ENCODE measurements at regions not wholly inside any gene's neighbourhood (a gene's known extent, or its start where the extent isn't known, plus 50 kb on each side); places are given as distances from the start of the nearest gene placed in this dataset.
A peak's percentile ranks its signal among the peaks of the same experiment; 100 is the strongest.

DNA sequence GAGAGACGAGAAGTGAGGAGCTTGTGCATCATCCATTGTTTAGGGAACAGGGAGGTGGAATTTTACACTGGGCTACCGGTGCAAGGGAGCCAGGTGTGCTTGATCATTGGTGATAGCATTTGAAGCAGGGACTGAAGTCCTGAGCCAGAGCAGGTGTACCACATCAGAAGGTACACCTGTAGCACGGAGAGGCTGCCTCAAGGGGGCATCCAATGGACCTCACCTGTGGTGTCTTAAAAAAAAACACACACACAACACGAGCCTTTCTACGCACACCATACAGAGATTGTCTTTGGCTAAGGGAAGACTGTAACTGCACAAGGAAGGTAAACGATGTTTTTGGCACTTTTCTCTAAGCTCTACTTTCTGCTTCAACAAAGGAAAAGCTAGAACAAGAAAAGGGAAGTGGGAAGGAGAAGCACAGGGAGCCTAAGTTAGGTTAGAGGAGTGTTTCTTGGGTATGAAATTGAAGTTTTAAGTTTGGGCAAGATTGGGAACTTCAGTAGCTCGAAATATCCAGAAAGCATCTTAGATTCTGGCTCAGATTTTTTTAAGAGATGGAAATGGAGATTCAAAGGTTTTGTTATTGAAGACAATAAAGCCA lies 334.3 kb upstream of the FBXO33 start:
- Histone ChIP-seq H4K8ac (ENCODE audit: low read depth, low read length) (no peak overlapping the region), H2BK5ac (ENCODE audit: low read depth, low read length, poor library complexity) (no peak overlapping the region), H4K91ac (ENCODE audit: low read depth, low read length) (peak overlapping the region; percentile 60), H3K79me1 (ENCODE audit: low read length) (peaks cover 23% of the 10 kb centered on the region), H3K4me1 (ENCODE audit: control insufficient read depth in 1 of 2, insufficient read depth in 2 of 2, low read length in 2 of 2) (no peaks in the 10 kb centered on the region), H3K9ac (ENCODE audit: low read length) (no peak overlapping the region), H2BK120ac (ENCODE audit: insufficient read depth, low read length, poor library complexity) (no peak overlapping the region), H3K18ac (ENCODE audit: low read length) (no peak overlapping the region), H3K36me3 (ENCODE audit: control insufficient read depth in 1 of 2, insufficient read depth in 2 of 2, low read length in 2 of 2) (no peaks in the 10 kb centered on the region), H3K4me3 (ENCODE audit: low read depth, low read length) (no peak overlapping the region), H2BK12ac (ENCODE audit: low read length) (peak overlapping the region; percentile 20), H3K79me2 (ENCODE audit: control insufficient read depth, insufficient read depth, low read length, poor library complexity) (no peaks in the 10 kb centered on the region), H3K23ac (ENCODE audit: low read length) (no peak overlapping the region), H3K9me3 (ENCODE audit: insufficient read depth, low read depth, low read length) (no peaks in the 10 kb centered on the region), H3K14ac (ENCODE audit: low read length) (no peak overlapping the region), H2AFZ (ENCODE audit: insufficient read depth, low read length, poor library complexity) (no peak overlapping the region), H3K4me2 (ENCODE audit: low read length) (no peak overlapping the region), H4K12ac (ENCODE audit: low read depth, low read length) (no peak overlapping the region), H3K4ac (ENCODE audit: low read depth, low read length) (no peak overlapping the region), H3K27ac (ENCODE audit: low read depth, low read length) (no peak overlapping the region), H3K27me3 (ENCODE audit: insufficient read depth, low read length) (no peaks in the 10 kb centered on the region), H2AK5ac (ENCODE audit: low read length) (no peak overlapping the region)
- no peak for DNase-seq
- WGBS (ENCODE audit: extremely low coverage, insufficient coverage, insufficient read length) = no CpG with 5 or more reads among the region's 7 CpGs

DNA sequence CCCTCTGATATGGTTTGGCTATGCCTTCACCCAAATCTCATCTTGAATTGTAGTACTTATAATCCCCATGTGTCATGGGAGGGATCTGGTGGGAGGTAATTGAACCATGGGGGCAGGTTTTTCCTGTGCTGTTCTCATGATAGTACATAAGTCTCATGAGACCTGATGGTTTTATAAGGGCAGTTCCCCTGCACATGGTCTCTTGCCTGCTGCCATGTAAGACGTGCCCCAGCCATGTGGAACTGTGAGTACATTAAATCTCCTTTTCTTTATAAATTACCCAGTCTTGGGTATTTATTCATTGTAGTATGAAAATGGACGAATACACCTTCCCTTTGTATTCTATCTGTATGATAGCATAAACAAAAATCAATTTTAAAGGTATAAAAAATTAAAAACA lies 333.4 kb upstream of the FBXO33 start:
- Histone ChIP-seq H3K18ac (ENCODE audit: low read length) (no peak overlapping the region), H3K36me3 (ENCODE audit: control insufficient read depth in 1 of 2, insufficient read depth in 2 of 2, low read length in 2 of 2) (peaks cover 0 to 2% of the 10 kb centered on the region in 2 experiments), H2BK5ac (ENCODE audit: low read depth, low read length, poor library complexity) (peak overlapping the region; percentile 52), H3K4me2 (ENCODE audit: low read length) (no peak overlapping the region), H2BK120ac (ENCODE audit: insufficient read depth, low read length, poor library complexity) (peak overlapping the region; percentile 64), H3K4ac (ENCODE audit: low read depth, low read length) (no peak overlapping the region), H3K9me3 (ENCODE audit: insufficient read depth, low read depth, low read length) (no peaks in the 10 kb centered on the region), H3K27ac (ENCODE audit: low read depth, low read length) (no peak overlapping the region), H2AK5ac (ENCODE audit: low read length) (peak overlapping the region; percentile 24), H3K4me3 (ENCODE audit: low read depth, low read length) (no peak overlapping the region), H2BK12ac (ENCODE audit: low read length) (peak overlapping the region; percentile 39), H3K79me1 (ENCODE audit: low read length) (peaks cover 25% of the 10 kb centered on the region), H4K91ac (ENCODE audit: low read depth, low read length) (peak overlapping the region; percentile 48), H4K8ac (ENCODE audit: low read depth, low read length) (no peak overlapping the region), H3K4me1 (ENCODE audit: control insufficient read depth in 1 of 2, insufficient read depth in 2 of 2, low read length in 2 of 2) (no peaks in the 10 kb centered on the region), H3K9ac (ENCODE audit: low read length) (no peak overlapping the region), H2AFZ (ENCODE audit: insufficient read depth, low read length, poor library complexity) (no peak overlapping the region), H3K23ac (ENCODE audit: low read length) (no peak overlapping the region), H3K27me3 (ENCODE audit: insufficient read depth, low read length) (no peaks in the 10 kb centered on the region), H3K79me2 (ENCODE audit: control insufficient read depth, insufficient read depth, low read length, poor library complexity) (no peaks in the 10 kb centered on the region), H3K14ac (ENCODE audit: low read length) (peak overlapping the region; percentile 54), H4K12ac (ENCODE audit: low read depth, low read length) (no peak overlapping the region)
- no peak for DNase-seq
- WGBS (ENCODE audit: extremely low coverage, insufficient coverage, insufficient read length) = no CpG with 5 or more reads among the region's 2 CpGs

DNA sequence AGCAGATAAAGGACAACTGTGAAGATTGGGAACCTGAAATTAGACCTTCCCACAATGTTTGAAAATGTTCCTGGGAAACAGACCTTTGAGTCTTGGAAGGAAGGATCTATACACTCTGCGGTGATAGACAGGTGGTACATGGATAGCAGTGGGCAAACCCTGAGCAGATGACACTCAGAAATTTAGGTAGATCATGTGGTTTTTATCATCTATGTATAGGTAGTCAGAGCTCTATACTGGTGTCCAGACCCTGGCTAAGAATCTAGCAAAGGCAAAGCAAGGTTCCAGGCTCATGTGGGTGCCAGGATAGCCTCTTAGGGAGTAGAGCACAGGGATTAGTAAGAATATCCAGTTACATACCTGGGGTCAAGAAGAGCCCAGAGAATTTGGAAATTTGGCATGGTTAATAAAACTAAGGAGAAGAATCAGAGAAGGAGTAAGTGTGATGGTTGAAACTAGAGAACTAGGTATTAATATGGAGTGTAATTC lies 331.2 kb upstream of the FBXO33 start:
- no CpG with 5 or more reads among the region's 1 CpG for WGBS (ENCODE audit: extremely low coverage, insufficient coverage, insufficient read length)
- Histone ChIP-seq H2AK5ac (ENCODE audit: low read length) (peak overlapping the region; percentile 4), H3K23ac (ENCODE audit: low read length) (no peak overlapping the region), H3K79me1 (ENCODE audit: low read length) (peaks cover 28% of the 10 kb centered on the region), H3K27ac (ENCODE audit: low read depth, low read length) (peak overlapping the region; percentile 74), H2AFZ (ENCODE audit: insufficient read depth, low read length, poor library complexity) (no peak overlapping the region), H3K9me3 (ENCODE audit: insufficient read depth, low read depth, low read length) (no peaks in the 10 kb centered on the region), H3K14ac (ENCODE audit: low read length) (peak overlapping the region; percentile 84), H2BK12ac (ENCODE audit: low read length) (peak overlapping the region; percentile 30), H3K18ac (ENCODE audit: low read length) (no peak overlapping the region), H4K8ac (ENCODE audit: low read depth, low read length) (peak overlapping the region; percentile 42), H3K4me2 (ENCODE audit: low read length) (no peak overlapping the region), H4K12ac (ENCODE audit: low read depth, low read length) (no peak overlapping the region), H4K91ac (ENCODE audit: low read depth, low read length) (peak overlapping the region; percentile 95), H3K4me1 (ENCODE audit: control insufficient read depth in 1 of 2, insufficient read depth in 2 of 2, low read length in 2 of 2) (no peaks in the 10 kb centered on the region), H3K79me2 (ENCODE audit: control insufficient read depth, insufficient read depth, low read length, poor library complexity) (no peaks in the 10 kb centered on the region), H3K9ac (ENCODE audit: low read length) (no peak overlapping the region), H3K27me3 (ENCODE audit: insufficient read depth, low read length) (no peaks in the 10 kb centered on the region), H3K4me3 (ENCODE audit: low read depth, low read length) (no peak overlapping the region), H2BK5ac (ENCODE audit: low read depth, low read length, poor library complexity) (peak overlapping the region; percentile 95), H2BK120ac (ENCODE audit: insufficient read depth, low read length, poor library complexity) (peak overlapping the region; percentile 98), H3K36me3 (ENCODE audit: control insufficient read depth in 1 of 2, insufficient read depth in 2 of 2, low read length in 2 of 2) (peaks cover 0 to 2% of the 10 kb centered on the region in 2 experiments), H3K4ac (ENCODE audit: low read depth, low read length) (peak overlapping the region; percentile 39)
- DNase-seq = peak; percentile 63 to 69

DNA sequence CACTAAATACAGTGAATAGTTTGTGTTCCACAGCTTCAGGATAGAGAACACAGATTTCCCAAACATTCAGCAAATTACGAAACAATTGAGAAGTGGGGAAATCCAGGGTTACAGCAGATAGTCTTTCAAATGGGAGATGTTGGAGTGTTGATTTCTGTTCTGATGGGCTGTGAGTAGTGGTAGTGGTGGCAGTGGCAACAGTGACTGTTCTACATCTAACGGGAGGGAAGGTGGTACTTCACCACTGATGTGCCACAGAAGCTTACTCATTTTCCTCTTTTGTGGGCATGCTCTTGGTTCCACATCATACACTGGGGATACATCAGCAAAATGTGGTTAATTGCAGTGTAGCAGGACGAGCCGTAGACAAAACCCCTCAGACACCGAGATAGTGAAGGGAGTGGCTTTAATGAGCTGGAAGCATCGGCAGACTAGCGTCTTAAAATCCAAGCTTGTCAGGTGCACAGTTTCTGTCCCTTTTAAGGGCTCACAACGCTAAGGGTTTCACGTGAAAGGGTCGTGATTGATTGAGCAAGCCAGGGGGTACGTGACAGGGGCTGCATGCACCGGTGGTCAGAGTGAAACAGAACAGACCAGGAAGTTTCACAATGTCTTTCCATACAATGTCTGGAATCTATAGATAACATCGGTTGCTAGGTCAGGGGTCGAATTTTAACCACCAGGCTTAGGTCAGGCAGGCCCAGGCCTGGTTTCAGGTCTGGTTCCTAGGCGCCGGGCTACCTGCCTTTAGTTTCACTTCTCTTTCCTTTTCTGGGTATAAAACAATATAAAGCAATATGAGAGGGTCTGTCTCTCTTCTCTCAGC lies 330.6 kb upstream of the FBXO33 start:
- H3K79me2 ChIP-seq (ENCODE audit: control insufficient read depth, insufficient read depth, low read length, poor library complexity) = no peaks in the 10 kb centered on the region
- H3K9me3 ChIP-seq (ENCODE audit: insufficient read depth, low read depth, low read length) = no peaks in the 10 kb centered on the region
- H3K4ac ChIP-seq (ENCODE audit: low read depth, low read length) = peak overlapping the region; percentile 8
- peak overlapping the region; percentile 95 for H2BK5ac ChIP-seq (ENCODE audit: low read depth, low read length, poor library complexity)
- DNase-seq = peak; percentile 58 to 93
- no peaks in the 10 kb centered on the region for H3K4me1 ChIP-seq (ENCODE audit: control insufficient read depth in 1 of 2, insufficient read depth in 2 of 2, low read length in 2 of 2)
- peak overlapping the region; percentile 83 for H3K27ac ChIP-seq (ENCODE audit: low read depth, low read length)
- H3K14ac ChIP-seq (ENCODE audit: low read length) = peak overlapping the region; percentile 56
- peak overlapping the region; percentile 65 for H4K91ac ChIP-seq (ENCODE audit: low read depth, low read length)
- peak overlapping the region; percentile 98 for H2BK120ac ChIP-seq (ENCODE audit: insufficient read depth, low read length, poor library complexity)
- H3K9ac ChIP-seq (ENCODE audit: low read length) = no peak overlapping the region
- no peak overlapping the region for H3K4me2 ChIP-seq (ENCODE audit: low read length)
- H4K12ac ChIP-seq (ENCODE audit: low read depth, low read length) = no peak overlapping the region
- H3K23ac ChIP-seq (ENCODE audit: low read length) = no peak overlapping the region
- H3K27me3 ChIP-seq (ENCODE audit: insufficient read depth, low read length) = no peaks in the 10 kb centered on the region
- no peak overlapping the region for H2AK5ac ChIP-seq (ENCODE audit: low read length)
- peak overlapping the region; percentile 23 for H4K8ac ChIP-seq (ENCODE audit: low read depth, low read length)
- WGBS (ENCODE audit: extremely low coverage, insufficient coverage, insufficient read length) = no CpG with 5 or more reads among the region's 16 CpGs
- no peak overlapping the region for H2AFZ ChIP-seq (ENCODE audit: insufficient read depth, low read length, poor library complexity)
- H3K36me3 ChIP-seq (ENCODE audit: control insufficient read depth in 1 of 2, insufficient read depth in 2 of 2, low read length in 2 of 2) = peaks cover 0 to 2% of the 10 kb centered on the region in 2 experiments
- peak overlapping the region; percentile 8 for H2BK12ac ChIP-seq (ENCODE audit: low read length)
- H3K4me3 ChIP-seq (ENCODE audit: low read depth, low read length) = no peak overlapping the region
- H3K79me1 ChIP-seq (ENCODE audit: low read length) = peaks cover 24% of the 10 kb centered on the region
- H3K18ac ChIP-seq (ENCODE audit: low read length) = peak overlapping the region; percentile 20

All from trophoblast cell (in vitro differentiated cells and primary cell).